ENCODE measurements at regions not wholly inside any gene's neighbourhood (a gene's known extent, or its start where the extent isn't known, plus 50 kb on each side); places are given as distances from the start of the nearest gene placed in this dataset.

- Histone ChIP-seq H3K36me3 (ENCODE audit: control insufficient read depth in 2 of 2, extremely low read depth in 1 of 2, insufficient read depth in 2 of 2, low read length in 2 of 2) (no peaks in the 10 kb centered on the region), H3K27me3 (ENCODE audit: control insufficient read depth, extremely low read depth, insufficient read depth, low read length) (no peaks in the 10 kb centered on the region), H3K4me1 (ENCODE audit: control insufficient read depth, extremely low read depth, insufficient read depth, low read length) (peaks cover 3% of the 10 kb centered on the region), H3K4me2 (ENCODE audit: control insufficient read depth, extremely low read depth, insufficient read depth, low read depth, low read length) (no peak overlapping the region), H4K20me1 (ENCODE audit: control insufficient read depth, extremely low read depth, insufficient read depth, low read length) (no peaks in the 10 kb centered on the region), H3K9ac (ENCODE audit: control insufficient read depth, extremely low read depth, insufficient read depth, low read length) (no peak overlapping the region), H3K9me1 (ENCODE audit: control insufficient read depth, extremely low read depth, insufficient read depth, low read length) (no peaks in the 10 kb centered on the region), H3K9me3 (ENCODE audit: control insufficient read depth, low read depth, low read length) (no peaks in the 10 kb centered on the region), H3K4me3 (ENCODE audit: control insufficient read depth in 2 of 3, extremely low read depth in 1 of 3, insufficient read depth in 2 of 3, low read depth in 1 of 3, low read length in 3 of 3) (no peak overlapping the region), H3K79me2 (ENCODE audit: control insufficient read depth, insufficient read depth, low read length) (no peaks in the 10 kb centered on the region), H2AFZ (ENCODE audit: control insufficient read depth, low read length) (no peak overlapping the region), H3K27ac (ENCODE audit: control insufficient read depth, insufficient read depth, low read length) (no peak overlapping the region)
- TF ChIP-seq EZH2 (IDR thresholded peaks at IDR 0.05; ENCODE audit: low read length) (no peak), CTCF (optimal IDR thresholded peaks at IDR 0.05 in 1 of 3, IDR thresholded peaks at IDR 0.05 in 1 of 3, conservative IDR thresholded peaks at IDR 0.05 in 1 of 3; ENCODE audit: extremely low read depth in 1 of 3, insufficient read depth in 2 of 3, low read length in 3 of 3) (no peak)
- DNase-seq (ENCODE audit: low read depth, low spot score) (no peak), FAIRE-seq (no peak)
- dilution Hi-C loops (cut with MboI; ENCODE audit: extremely low pct_ligation_motif_present, low sequenced_read_pairs): no loop called here
Measured at GRCh38 chr3:176870451-176870850, 326.8 kb downstream of the TBL1XR1 start.

- no peak for DNase-seq (ENCODE audit: low read depth, low spot score)
- H3K4me1 ChIP-seq (ENCODE audit: control insufficient read depth, extremely low read depth, insufficient read depth, low read length): peaks cover 3% of the 10 kb centered on the region
- no peaks in the 10 kb centered on the region for H3K36me3 ChIP-seq (ENCODE audit: control insufficient read depth in 2 of 2, extremely low read depth in 1 of 2, insufficient read depth in 2 of 2, low read length in 2 of 2)
- H3K27me3 ChIP-seq (ENCODE audit: control insufficient read depth, extremely low read depth, insufficient read depth, low read length): no peaks in the 10 kb centered on the region
- peak overlapping the region; percentile 37 for H2AFZ ChIP-seq (ENCODE audit: control insufficient read depth, low read length)
- no peaks in the 10 kb centered on the region for H3K9me3 ChIP-seq (ENCODE audit: control insufficient read depth, low read depth, low read length)
- H3K27ac ChIP-seq (ENCODE audit: control insufficient read depth, insufficient read depth, low read length): no peak overlapping the region
- H3K4me2 ChIP-seq (ENCODE audit: control insufficient read depth, extremely low read depth, insufficient read depth, low read depth, low read length): no peak overlapping the region
- no peak overlapping the region for H3K9ac ChIP-seq (ENCODE audit: control insufficient read depth, extremely low read depth, insufficient read depth, low read length)
- no peak overlapping the region for H3K4me3 ChIP-seq (ENCODE audit: control insufficient read depth in 2 of 3, extremely low read depth in 1 of 3, insufficient read depth in 2 of 3, low read depth in 1 of 3, low read length in 3 of 3)
- TF ChIP-seq EZH2 (IDR thresholded peaks at IDR 0.05; ENCODE audit: low read length): no peak
- no peak for TF ChIP-seq CTCF (optimal IDR thresholded peaks at IDR 0.05 in 1 of 3, IDR thresholded peaks at IDR 0.05 in 1 of 3, conservative IDR thresholded peaks at IDR 0.05 in 1 of 3; ENCODE audit: extremely low read depth in 1 of 3, insufficient read depth in 2 of 3, low read length in 3 of 3)
- H4K20me1 ChIP-seq (ENCODE audit: control insufficient read depth, extremely low read depth, insufficient read depth, low read length): no peaks in the 10 kb centered on the region
- no peaks in the 10 kb centered on the region for H3K79me2 ChIP-seq (ENCODE audit: control insufficient read depth, insufficient read depth, low read length)
- H3K9me1 ChIP-seq (ENCODE audit: control insufficient read depth, extremely low read depth, insufficient read depth, low read length): no peaks in the 10 kb centered on the region
- no peak for FAIRE-seq
- dilution Hi-C loops (cut with MboI; ENCODE audit: extremely low pct_ligation_motif_present, low sequenced_read_pairs): no loop called here
Measured at GRCh38 chr3:176867681-176868663, 329.3 kb downstream of the TBL1XR1 start.
